ENCODE measurements at regions not wholly inside any gene's neighbourhood (a gene's known extent, or its start where the extent isn't known, plus 50 kb on each side); places are given as distances from the start of the nearest gene placed in this dataset.
A peak's percentile ranks its signal among the peaks of the same experiment; 100 is the strongest.

DNA sequence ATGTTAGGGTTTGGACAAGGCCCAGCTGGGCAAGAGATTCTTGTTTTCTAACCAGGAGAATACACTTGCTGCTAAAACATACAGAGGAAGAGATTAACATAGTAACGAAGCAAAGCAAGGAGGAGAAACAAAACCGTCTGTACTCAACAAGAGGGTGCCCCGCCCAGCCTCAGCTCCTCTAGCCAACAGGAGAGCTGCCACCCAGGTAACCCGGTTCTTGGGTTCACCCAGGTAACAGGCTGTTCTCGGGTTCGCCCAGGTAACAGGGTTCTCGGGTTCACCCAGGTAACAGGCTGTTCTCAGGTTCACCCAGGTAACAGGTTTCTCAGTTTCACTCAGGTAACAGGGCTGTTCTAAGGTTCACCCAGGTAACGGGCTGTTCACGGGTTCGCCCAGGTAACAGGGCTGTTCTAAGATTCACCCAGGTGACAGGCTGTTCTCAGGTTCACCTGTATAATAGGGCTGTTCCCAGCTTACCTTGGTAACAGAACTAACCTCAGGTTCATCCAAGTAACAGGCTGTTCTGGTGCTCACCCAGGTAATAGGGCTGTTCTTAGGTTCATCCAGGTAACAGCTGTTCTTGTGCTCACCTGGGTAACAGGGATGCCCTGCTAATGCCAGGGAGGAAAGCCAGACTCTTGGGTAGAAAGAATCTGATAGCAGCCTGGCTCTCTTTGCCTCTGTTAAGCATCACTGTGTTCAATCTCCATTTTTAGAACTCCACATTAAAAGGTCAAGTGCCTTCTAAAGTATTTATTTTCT lies 271.6 kb downstream of the SYK start:
- no peak for DNase-seq

DNA sequence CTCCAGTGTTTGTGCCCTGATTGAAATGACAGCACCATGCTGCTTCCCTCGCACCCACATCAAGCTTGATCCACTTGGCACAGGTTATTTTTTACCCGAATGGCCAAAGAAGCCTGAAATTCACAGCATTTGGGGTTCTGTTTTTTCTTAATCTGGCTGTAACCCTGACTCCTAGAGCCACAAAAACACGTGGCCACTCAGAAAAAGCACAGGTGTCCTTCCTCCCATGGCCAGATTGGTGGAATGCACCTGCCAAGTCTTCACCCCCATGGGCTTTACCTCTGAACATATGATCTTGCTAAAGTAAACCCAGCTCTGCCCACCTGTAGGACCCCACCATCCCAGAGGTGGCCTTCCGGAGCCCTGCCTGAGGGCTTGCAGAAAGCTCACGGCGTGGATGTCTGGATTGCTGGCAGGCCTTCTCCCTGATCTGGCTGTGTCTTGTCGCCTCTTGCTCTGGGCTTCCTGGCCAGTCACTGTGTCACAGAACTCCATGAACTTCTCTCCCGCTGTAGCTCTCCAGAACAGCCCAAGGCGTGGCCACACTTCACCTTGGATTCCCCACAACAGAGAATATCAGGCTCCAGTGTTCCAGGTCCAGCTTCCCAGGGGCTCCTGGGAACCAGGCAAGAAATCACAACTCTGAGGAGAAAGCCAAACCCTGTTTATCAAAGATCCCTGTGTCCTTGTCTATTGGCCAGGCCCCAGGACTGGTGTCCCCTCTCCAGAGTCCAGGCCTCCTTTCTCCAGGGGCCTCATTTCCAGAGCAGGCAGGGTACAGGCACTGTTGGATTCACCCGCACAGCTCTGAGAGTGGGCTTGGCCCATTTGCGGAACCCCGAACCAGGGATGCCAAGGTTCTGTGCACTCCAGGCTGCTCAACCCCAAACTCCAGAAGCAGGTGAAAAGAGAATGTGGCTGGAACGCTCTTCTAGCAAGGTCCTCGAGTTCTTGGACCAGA lies 272.5 kb downstream of the SYK start:
- DNase-seq = no peak

DNA sequence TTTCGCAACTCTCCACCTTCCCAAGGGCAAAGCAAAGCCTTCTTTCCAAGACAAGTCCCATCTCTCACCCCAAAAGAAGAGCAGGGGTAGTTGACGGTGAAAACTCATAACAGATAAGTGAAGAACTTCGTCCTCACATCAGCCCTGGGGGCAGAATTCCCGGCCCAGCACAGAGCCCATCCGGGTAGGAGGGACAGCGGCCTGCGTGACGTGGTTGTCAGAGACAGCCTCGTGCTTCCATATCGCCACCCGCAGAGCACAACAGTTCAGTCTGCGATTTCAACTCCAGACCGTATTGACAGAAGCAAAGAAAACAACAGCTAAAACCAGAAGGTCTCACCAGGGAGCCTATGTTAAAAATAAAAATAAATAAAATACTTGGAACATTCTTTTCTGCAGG lies 273.2 kb downstream of the SYK start:
- DNase-seq = no peak

DNA sequence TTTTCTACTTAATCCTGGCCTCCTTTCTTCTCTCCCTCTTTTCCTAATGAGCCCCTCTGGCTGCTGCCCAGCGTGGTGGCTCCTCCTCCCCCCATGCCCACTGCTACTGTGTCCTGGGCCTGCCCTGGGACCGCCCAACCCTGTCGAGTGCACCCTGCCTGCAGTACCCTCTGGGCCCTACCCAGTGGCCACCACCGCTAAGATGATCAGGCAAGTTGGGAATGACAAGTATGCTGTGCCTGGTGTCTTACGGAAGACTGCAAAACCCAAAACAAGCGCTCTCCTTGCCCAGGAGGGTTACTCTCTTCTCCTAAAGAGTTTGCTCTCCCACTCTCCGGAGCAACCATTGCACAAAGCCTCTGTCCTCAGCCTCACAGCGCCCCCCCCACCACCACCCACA lies 273.7 kb downstream of the SYK start:
- DNase-seq = no peak

DNA sequence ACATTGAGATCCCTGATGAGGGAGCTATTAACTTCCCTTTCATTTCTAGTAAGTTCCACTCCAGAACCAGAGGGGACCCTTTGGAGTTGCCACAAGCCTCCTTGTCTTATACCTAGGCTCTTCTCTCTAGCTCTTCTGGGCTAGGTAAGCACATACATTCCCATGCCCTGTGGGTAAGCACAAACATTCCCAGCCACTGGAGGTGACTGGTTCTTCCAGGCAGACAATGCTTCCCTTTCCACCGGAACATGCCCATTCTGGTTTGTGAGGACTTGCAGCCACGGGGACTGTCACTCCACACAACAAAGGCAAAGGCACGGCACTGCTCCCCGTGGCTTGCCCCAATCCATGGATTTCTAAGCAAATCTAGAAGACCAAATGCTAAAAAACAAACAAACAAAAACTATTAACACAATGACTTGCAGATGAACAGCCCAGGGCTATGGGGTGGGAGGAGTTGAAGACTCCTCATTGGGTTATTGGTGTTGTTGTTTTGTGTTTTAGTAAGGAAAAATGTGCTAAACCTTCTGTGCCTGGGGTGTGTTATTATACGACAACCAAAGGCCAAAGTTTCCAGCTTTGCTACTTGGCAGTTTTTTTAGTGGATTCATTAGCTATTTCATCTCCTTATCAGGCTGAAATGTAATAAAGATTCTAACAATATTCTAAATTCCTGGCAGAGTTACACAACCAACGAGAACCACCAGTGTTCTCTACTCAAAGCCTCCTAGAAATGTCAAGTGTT lies 276.2 kb downstream of the SYK start:
- DNase-seq = no peak

DNA sequence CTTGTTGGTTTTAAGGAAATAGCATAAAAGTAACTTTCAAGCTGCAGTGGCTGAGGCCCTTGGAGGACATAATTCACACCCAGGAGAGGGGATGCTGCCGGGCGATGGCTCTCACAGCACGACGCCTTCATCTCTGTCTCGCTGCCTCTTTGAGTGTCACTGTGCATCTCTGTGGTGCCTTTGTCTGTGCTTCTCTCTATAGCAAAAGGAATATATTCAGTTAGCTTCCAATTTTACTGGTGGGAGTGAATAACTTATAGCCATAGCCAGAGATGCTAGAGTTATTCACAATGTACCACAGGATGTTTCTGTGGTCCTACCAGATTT lies 276.7 kb downstream of the SYK start:
- DNase-seq = no peak

DNA sequence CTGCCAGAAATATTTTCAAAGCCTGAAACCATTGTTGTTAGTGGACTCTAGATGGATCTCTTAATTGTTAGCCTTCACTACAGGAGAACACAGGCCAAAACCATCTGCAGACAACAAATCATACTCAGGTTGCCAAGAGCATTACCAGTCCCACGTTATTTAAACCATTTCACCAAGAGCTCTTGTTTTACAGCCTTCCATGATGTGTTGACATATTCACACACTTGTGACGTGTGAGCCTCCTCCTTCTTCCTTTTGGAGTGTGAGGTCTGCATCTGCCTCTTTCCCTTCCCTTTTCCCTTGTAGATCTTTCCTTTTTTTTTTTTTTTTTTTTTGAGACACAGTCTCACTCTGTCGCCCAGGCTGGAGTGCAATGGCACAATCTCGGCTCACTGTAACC lies 279.0 kb downstream of the AUH start:
- no peak for DNase-seq

DNA sequence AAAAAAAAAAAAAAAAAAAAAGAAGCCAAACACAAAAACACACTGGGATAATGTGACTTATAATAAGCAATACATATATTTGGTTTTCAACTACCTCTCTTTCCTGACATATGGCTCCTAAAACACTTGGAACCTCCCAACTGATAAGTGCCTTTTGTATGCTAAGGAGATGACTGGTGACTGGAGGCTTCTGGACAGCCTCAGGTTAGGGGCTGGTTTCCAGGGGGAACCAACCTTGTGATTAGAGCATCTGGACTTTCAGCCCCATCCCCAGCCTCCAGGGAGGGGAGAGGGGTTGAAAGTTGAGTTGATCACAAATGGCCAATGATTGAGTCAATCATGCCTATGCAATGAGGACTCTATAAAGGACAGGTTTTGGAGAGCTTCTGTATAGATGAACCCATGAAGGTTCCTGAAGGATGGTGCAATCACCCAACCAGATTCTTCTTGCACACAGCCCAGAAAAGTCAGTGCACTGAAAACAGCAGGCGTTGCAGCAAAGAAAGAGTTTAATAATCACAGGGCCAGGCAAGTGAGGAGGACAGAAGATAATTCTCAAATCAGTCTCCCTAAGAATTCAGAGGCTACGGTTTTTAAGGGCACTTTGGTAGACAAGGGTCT lies 276.7 kb downstream of the AUH start:
- DNase-seq = no peak

DNA sequence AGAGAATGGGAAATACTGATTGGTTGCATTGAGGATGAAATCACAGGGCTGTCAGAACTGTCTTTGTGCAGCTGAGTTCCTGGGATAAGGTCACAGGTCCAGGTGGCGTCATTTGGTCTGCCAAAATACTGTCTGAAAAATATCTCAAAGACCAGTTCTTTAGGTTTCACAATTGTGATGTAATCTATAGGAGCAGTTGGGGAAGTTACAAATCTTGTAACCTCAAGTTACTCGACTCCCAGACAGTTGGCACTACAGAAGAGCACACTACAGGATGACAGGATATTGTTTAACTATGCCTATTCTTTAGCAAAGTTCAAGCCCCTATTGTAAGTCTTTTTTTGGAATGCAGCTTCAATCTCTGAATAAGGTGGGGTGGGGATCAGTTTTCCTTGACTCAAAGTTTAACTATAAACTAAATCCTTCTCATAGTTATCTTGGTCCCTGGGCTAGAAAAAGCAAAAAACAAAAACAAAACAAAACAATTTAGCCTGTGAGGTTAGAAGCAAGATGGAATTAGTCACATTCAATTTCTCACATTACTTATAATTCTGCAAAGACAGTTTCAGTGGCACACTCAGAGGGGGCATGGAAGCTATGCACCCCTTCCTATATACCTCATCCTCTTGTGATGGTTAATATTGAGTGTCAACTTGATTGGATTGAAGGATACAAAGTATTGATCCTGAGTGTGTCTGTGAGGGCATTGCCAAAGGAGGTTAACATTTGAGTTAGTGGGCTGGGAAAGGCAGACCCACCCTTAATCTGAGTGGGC lies 276.0 kb downstream of the AUH start:
- no peak for DNase-seq

DNA sequence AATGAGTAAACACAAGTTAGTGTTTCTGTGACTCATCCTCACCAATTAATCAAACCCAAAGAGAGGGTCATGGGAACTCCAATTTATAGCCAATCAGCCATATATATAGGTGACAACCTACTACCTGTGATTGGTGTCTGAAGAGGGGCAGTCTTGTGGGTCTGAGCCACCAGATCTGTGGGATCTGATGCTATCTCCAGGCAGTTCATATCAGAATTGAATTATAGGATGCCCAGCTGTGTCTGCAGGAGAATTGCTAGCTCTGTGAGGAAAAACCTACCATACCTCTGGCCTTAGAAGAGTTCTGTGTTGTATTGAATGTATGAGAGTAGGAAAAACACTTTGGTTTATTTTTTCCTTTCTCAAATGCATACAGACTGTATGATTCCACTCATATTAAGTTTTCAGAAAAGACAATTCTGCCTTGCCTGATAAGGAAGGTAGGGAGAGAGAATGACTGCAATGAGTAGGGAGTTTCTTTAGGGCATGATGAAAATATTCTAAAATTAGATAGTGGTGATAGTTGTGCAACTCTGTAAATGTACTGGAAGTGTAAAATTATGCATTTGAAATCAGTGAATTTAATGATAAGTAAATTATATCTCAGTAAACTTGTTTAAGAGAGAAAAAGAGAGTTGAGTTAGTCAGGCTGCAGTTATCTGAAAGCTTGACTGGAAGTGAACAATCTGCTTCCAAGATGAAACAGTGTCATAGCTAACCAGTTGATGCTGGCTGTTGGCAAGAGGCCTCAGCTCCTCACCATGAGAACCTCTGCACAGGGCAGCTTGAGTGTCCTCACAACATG lies 274.9 kb downstream of the AUH start:
- no peak for DNase-seq

DNA sequence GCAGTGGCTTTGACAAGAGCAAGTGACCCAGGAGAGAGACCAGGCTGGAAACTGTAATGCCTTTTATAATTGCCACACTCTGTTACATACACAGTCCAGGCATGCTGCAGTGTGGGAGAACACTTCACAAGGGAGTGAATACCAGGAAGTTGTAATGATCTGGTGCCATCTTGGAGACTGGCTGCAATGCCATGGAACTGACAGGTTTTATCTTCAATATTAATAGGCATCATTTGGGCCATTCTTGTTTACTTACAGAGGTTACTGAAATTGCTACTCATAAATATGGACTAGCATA lies 274.3 kb downstream of the AUH start:
- no peak for DNase-seq

DNA sequence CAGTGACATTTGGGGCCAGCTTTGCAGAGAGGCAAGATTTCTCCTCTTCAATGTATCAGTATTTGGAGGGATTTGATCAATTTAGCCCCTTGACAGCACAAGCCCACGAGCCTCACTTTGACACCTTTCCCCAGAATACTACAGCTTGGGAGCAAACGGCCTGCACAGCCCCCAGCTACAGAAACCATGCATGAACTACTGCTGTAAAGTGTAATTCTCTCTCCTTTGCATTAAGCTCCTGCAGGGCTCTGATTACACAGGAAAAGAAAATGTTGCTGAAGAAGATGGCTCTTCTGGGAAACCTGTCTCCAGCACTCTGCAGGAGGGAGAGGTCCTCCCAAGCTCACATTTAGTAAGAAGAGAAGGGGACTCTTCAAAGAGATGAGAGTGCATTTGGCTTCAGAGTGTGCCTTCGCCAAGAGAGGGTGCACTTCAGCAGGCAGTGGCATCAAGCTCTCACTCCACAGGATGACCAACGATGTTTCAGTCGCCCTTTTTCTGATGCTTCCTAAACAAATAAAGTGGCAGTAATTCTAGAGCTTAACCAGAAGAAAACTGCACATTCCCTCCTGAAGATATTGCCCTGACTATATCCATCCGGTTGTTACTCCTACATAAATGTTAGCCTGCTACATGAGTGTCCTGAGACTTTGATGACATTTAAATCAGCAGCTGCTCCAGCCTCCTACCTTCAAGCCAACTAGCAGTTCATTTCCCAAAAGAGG lies 272.2 kb downstream of the AUH start:
- DNase-seq = peak; percentile 21

DNA sequence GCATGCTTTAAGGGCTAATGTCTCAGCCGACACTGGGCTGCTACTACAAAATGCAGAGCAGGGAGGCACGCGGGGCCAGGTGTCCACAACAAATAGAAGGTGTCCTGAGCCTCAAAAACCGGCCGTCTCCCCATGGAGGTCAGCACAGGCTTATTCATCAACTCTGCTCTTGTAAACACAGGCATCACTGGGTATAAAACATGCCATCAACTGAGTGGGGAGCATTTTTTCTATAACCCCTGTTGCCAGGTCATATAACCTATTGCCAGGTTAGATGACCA lies 271.6 kb downstream of the AUH start:
- no peak for DNase-seq

DNA sequence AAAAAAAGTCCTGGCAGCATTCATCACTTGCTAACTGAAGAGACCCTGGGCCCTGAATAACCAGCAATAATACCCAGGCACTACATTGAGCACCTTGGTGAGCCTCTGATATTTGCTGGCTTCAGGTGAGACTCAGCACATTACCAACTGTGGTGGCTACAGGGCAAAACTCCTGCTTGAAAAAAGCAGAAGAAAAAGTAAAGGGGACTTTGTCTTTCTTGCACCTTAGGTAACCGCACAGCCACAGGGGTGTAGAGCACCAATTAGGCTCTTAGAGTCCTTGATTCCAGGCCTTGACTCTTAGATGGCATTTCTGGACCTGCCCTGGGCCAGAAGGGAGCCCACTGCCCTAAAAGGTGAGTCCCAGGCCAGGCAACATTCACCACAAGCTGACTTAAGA lies 269.5 kb downstream of the AUH start:
- no peak for DNase-seq

DNA sequence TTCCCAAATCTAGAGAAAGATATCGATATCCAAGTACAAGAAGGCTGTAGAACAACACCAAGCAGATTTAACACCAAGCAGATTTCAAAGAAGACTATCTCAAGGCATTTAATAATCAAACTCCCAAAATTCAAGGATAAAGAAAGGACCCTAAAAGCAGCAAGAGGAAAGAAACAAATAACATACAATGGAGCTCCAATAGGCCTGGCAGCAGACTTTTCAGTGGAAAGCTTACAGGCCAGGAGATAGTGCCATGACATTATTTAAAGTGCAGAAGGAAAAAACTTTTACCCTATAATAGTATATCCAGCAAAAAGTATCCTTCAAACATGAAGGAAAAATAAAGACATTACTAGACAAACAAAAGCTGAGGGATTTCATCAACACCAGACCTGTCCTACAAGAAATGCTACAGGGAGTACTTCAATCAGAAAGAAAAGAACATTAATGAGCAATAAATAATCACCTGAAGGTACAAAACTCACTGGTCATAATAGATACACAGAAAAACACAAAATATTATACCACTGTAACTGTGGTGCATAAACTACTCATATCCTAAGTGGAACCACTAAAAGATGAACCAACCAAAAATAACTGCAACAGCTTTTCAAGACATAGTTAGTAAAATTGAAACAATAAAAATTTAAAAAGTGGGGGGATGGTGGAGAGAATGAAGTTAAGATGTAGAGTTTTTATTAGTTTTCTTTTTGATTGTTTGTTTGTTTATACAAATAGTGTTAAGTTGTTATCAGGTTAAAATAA lies 267.2 kb downstream of the AUH start:
- DNase-seq = no peak

DNA sequence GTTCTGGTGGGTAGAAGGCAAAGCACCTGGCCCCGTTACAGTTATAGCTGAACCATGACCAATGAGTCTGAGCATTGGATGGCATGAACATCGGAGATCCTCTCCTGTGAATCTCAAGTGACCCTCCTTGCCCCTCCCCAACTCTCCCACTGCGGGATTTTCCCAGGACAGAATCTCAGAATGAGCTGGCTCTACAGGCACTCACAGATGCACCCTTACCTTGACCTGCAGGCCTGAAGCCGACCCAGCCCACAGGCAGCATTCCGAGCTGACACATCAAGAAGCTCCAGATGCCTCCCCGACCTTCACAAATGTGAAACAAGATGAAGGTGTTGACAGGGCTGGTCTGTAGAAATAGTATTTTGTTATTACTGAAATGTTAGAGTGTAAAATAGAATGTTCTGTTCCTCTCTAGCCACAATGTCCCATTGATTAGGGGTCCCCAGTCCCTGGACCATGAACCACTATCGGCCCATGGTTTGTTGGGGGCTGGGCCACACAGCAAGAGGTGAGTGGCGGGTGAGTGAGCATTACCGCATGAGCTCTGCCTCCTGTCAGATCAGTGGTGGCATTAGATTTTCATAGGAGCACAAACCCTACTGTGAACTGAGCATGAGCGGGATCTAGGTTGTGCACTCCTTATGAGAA lies 263.4 kb downstream of the AUH start:
- DNase-seq = no peak

DNA sequence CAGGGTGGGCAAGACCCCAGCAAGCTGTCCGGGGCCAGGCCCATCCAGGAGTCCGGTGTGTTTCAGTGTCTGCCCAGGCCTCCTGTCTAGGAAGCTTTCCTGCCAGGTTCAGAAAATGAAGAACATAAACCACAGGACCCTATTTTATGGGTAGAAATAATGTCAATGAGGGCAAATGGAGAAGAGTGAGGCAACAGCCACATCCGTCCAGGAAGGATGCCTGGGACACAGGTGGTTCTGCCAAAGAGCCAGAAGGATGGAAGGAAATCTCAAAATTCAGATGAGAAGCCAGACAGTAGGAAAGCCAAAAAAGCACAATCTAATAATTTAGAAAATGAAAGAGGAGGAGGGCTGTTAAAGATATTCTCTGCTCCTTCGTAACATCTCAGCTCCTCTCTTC lies 262.3 kb downstream of the AUH start:
- DNase-seq = no peak

DNA sequence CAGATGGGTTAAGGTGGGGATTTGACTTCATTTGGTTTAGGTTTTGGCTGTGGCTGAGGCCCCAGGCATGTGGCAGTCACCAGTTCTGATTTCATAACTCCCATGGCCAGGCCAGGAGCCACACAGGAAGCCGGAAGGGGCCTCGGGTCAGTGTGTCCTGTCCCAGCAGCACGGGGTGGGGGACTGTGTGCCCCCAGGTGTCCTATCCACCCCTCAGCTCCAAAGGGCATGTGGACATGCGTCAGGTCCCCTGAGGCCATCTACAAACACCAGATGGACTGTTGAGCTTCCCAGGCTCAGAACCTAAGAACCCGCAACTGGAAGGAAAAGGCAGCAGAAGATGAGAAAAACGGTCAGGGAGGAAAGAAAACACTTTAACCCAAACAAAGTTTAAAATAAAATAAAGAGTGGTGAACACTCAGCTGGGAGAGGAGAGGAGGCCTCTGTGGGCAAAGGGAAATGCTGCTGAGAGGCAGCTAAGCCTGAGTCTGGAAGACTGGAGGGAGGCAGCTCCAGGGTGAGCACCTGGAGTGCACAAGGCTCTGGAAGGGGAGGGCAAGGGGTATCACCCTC lies 260.8 kb downstream of the AUH start:
- no peak for DNase-seq

DNA sequence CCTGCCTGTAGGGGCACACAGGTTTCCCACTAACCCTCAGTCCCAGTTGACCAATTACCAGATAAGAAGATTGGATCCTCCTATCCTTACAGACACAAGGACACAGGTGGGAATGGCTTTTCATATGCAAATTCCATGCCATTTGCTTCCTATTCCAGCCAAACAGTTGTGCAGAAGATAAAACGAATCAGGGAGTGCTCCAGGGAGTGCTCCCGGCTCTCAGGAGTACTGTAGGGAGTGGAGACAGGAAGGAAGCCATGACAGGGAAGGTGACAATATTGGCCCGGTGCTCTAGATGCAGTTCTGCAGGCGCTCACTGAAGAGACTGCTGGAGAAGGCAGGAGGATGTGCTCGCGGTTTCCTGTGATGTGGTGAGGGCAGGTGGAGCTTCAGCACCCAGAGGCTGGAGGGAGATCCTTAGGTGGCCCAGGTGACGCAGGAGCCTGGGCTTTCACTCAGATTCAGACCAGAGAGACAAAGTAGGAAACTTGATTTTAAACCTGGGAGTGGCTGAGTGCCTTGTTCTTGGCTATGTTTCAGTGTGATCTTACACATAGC lies 260.0 kb downstream of the AUH start:
- no peak for DNase-seq
